ENCODE measurements at regions not wholly inside any gene's neighbourhood (a gene's known extent, or its start where the extent isn't known, plus 50 kb on each side); places are given as distances from the start of the nearest gene placed in this dataset.

GRCh38 chr1:81142099-81142826 is 658.5 kb upstream of the ADGRL2 start:
- intact Hi-C loops (cut with micrococcal nuclease; ENCODE audit: unreplicated experiment) = no loop called here
- H3K4me2 ChIP-seq (ENCODE audit: low read depth, low read length) = no peak overlapping the region
- H3K27me3 ChIP-seq (ENCODE audit: control insufficient read depth in 1 of 2, insufficient read depth in 2 of 2, low read length in 2 of 2) = no peaks in the 10 kb centered on the region
- H3K79me2 ChIP-seq (ENCODE audit: insufficient read depth, low read length) = no peaks in the 10 kb centered on the region
- H3K4me3 ChIP-seq (replicated peaks in 1 of 3; ENCODE audit: insufficient read depth in 1 of 3, low read depth in 2 of 3, low read length in 3 of 3) = no peak overlapping the region
- H3K36me3 ChIP-seq (replicated peaks in 1 of 2; ENCODE audit: control insufficient read depth in 1 of 2, insufficient read depth in 2 of 2, low read length in 2 of 2) = no peaks in the 10 kb centered on the region
- DNase-seq (ENCODE audit: low spot score) = no peak
- H3K4me1 ChIP-seq (ENCODE audit: insufficient read depth, low read length) = no peaks in the 10 kb centered on the region
- no peak for FAIRE-seq
- ChIA-PET CTCF (ENCODE audit: low intra/inter-chr PET ratio, low total read pairs) (no interaction called here), POLR2A (no interaction called here)
- no peak overlapping the region for H3K9ac ChIP-seq (ENCODE audit: insufficient read depth, low read depth, low read length)
- peaks cover 78% of the 10 kb centered on the region for H3K9me3 ChIP-seq (ENCODE audit: low read length)
- in situ Hi-C loops (cut with HindIII; ENCODE audit: extremely low pct_ligation_motif_present, low pct_unique_long_range_greater_than_20kb) = no loop called here
- 0% methylated on average over 1 of the region's 1 CpG for WGBS (ENCODE audit: low lambda C conversion rate)
- no peaks in the 10 kb centered on the region for H4K20me1 ChIP-seq (ENCODE audit: insufficient read depth, low read length)
- no peak for ATAC-seq
- H3K27ac ChIP-seq (ENCODE audit: extremely low read length, insufficient read depth, low read length) = no peak overlapping the region
- no peak for TF ChIP-seq ZNF629 (CRISPR knock-in tag; conservative IDR thresholded peaks at IDR 0.05)
- TF ChIP-seq RFXANK (CRISPR knock-in tag; IDR thresholded peaks at IDR 0.05) = no peak
- TF ChIP-seq ZNF234 (CRISPR knock-in tag; conservative IDR thresholded peaks at IDR 0.05) = no peak
- no peak for TF ChIP-seq TCF7 (IDR thresholded peaks at IDR 0.05; ENCODE audit: low read depth)
- TF ChIP-seq FOXJ3 (CRISPR knock-in tag; IDR thresholded peaks at IDR 0.05; ENCODE audit: borderline replicate concordance) = no peak
- TF ChIP-seq ZNF138 (CRISPR knock-in tag; IDR thresholded peaks at IDR 0.05; ENCODE audit: low read depth) = no peak
- TF ChIP-seq IRF9 (CRISPR knock-in tag; IDR thresholded peaks at IDR 0.05; ENCODE audit: borderline replicate concordance) = no peak
- TF ChIP-seq RAD51 (IDR thresholded peaks at IDR 0.05; ENCODE audit: borderline replicate concordance) = no peak
- no peak for TF ChIP-seq ZBED4 (CRISPR knock-in tag; IDR thresholded peaks at IDR 0.05; ENCODE audit: borderline replicate concordance)
- no peak for TF ChIP-seq CCAR2 (optimal IDR thresholded peaks at IDR 0.05; ENCODE audit: low read depth, low read length)
- TF ChIP-seq ZNF513 (CRISPR knock-in tag; conservative IDR thresholded peaks at IDR 0.05) = no peak
- TF ChIP-seq ZSCAN9 (CRISPR knock-in tag; IDR thresholded peaks at IDR 0.05; ENCODE audit: borderline replicate concordance) = no peak
- no peak for TF ChIP-seq ZNF251 (CRISPR knock-in tag; IDR thresholded peaks at IDR 0.05)
- no peak for TF ChIP-seq ZNF772 (CRISPR knock-in tag; IDR thresholded peaks at IDR 0.05)
- TF ChIP-seq POLR2AphosphoS2 (IDR thresholded peaks at IDR 0.05; ENCODE audit: low read depth, low read length) = no peak
- H2AFZ ChIP-seq (ENCODE audit: low read length) = no peak overlapping the region
- no TSS peak for BruUV-seq (replicated peaks)

Measured in HepG2 (cell line).